HG02970 (cell line): ENCODE measurements at regions not wholly inside any gene's neighbourhood (a gene's known extent, or its start where the extent isn't known, plus 50 kb on each side); places are given as distances from the start of the nearest gene placed in this dataset.
"Not testable (repeated sequence)": the region's sequence is repeated elsewhere in the genome, so short reads cannot be mapped to it uniquely, and the experiment has no call there.

Experiments used
- ATAC-seq: cut with Tn5 transposase; IDR thresholded peaks from one replicate; pipeline ENCODE4 v1.9.1; 2021; ENCODE audit warnings: mild to moderate bottlenecking, moderate library complexity, moderate number of reproducible peaks; ENCODE audit not compliant: unreplicated experiment, low FRiP score

GRCh38 chr22:48720662-48721394, 1106.8 kb downstream of the BRD1 start:
- no peak for ATAC-seq

- ATAC-seq = no peak
Observed at GRCh38 chr22:48719978-48720661, 1107.6 kb downstream of the BRD1 start.

- no peak for ATAC-seq
Observed at GRCh38 chr22:48718818-48719500, 1108.7 kb downstream of the BRD1 start.

GRCh38 chr22:48717883-48718817, 1109.5 kb downstream of the BRD1 start:
- ATAC-seq = no peak

GRCh38 chr22:48717076-48717810, 1110.4 kb downstream of the BRD1 start:
- no peak for ATAC-seq

- ATAC-seq = not testable (repeated sequence)
Observed at GRCh38 chr22:48716154-48716553, 1111.5 kb downstream of the BRD1 start.

GRCh38 chr22:48715511-48715910, 1112.2 kb downstream of the BRD1 start:
- ATAC-seq = no peak

GRCh38 chr22:48714231-48714630, 1113.4 kb downstream of the BRD1 start:
- no peak for ATAC-seq

- ATAC-seq = no peak
Observed at GRCh38 chr22:48713272-48714205, 1114.1 kb downstream of the BRD1 start.

- ATAC-seq = no peak
Observed at GRCh38 chr22:48712558-48713271, 1115.0 kb downstream of the BRD1 start.

GRCh38 chr22:48711669-48712068, 1116.0 kb downstream of the BRD1 start:
- no peak for ATAC-seq

- ATAC-seq = no peak
Observed at GRCh38 chr22:48711031-48711431, 1116.6 kb downstream of the BRD1 start.

- ATAC-seq = no peak
Observed at GRCh38 chr22:48710410-48710809, 1117.3 kb downstream of the BRD1 start.

- no peak for ATAC-seq
Observed at GRCh38 chr22:48709976-48710375, 1117.7 kb downstream of the BRD1 start.

- ATAC-seq = no peak
Observed at GRCh38 chr22:48709453-48709852, 1118.2 kb downstream of the BRD1 start.

- no peak for ATAC-seq
Observed at GRCh38 chr22:48708558-48709245, 1119.0 kb downstream of the BRD1 start.

- no peak for ATAC-seq
Observed at GRCh38 chr22:48707763-48708557, 1119.7 kb downstream of the BRD1 start.
